OCI-LY7 (cell line): ENCODE measurements at regions not wholly inside any gene's neighbourhood (a gene's known extent, or its start where the extent isn't known, plus 50 kb on each side); places are given as distances from the start of the nearest gene placed in this dataset.
A peak's percentile ranks its signal among the peaks of the same experiment; 100 is the strongest.

Experiments
- BruUV-seq: library from RNA; stranded (reverse); fragments of 400-500 nt; replicated peaks from 2 replicates; lab custom pipeline; 2021; lab: Mats Ljungman, UMichigan
- CTCF ChIA-PET: fragments of 300-600 bp; sonication (Branson Sonifier 250); formaldehyde crosslinking; loops from one replicate; lab custom pipeline; 2022; ENCODE audit warnings: antibody characterized with exemption; ENCODE audit not compliant: unreplicated experiment; lab: Charles Lee
- POLR2A ChIA-PET: fragments of 300-600 bp; sonication (Branson Sonifier 250); formaldehyde crosslinking; loops from one replicate; lab custom pipeline; 2022; ENCODE audit warnings: antibody characterized with exemption; lab: Charles Lee
- DNase-seq: peaks from one replicate; pipeline ENCODE4 v3.0.0-alpha.2; 2015; ENCODE audit warnings: low spot score
- H2AFZ ChIP-seq: fragments of 200-600 bp; sonication (generic), shearing (Covaris generic); 2 replicates; pipeline ENCODE4 v1.6.1; 2014; ENCODE audit warnings: mild to moderate bottlenecking, antibody characterized with exemption, low read length, moderate library complexity
- H3K27ac ChIP-seq: fragments of 200-600 bp; sonication (generic); 2 replicates; pipeline ENCODE4 v1.5.1; 2014; ENCODE audit warnings: mixed run types, low read depth, mild to moderate bottlenecking, moderate library complexity, low read length, inconsistent platforms; ENCODE audit not compliant: poor library complexity, severe bottlenecking
- H3K36me3 ChIP-seq: fragments of 200-600 bp; sonication (generic); 2 replicates; pipeline ENCODE4 v1.6.1; 2014; ENCODE audit warnings: mild to moderate bottlenecking, antibody characterized with exemption, low read length, moderate library complexity, mixed read lengths; ENCODE audit not compliant: insufficient read depth
- H3K4me1 ChIP-seq: fragments of 200-600 bp; sonication (generic); 2 replicates; pipeline ENCODE4 v1.5.1; 2014; ENCODE audit warnings: mild to moderate bottlenecking, low read length; ENCODE audit not compliant: insufficient read depth, poor library complexity, severe bottlenecking
- H3K4me2 ChIP-seq: fragments of 200-600 bp; sonication (generic); 2 replicates; pipeline ENCODE4 v1.6.1; 2014; ENCODE audit warnings: mild to moderate bottlenecking, low read length
- H3K4me3 ChIP-seq: fragments of 200-600 bp; sonication (generic); 2 replicates; pipeline ENCODE4 v1.5.1; 2014; ENCODE audit warnings: mild to moderate bottlenecking, low read depth, low read length; ENCODE audit not compliant: poor library complexity, severe bottlenecking
- H3K79me2 ChIP-seq: fragments of 200-600 bp; sonication (generic); 2 replicates; pipeline ENCODE4 v1.6.1; 2016; ENCODE audit warnings: low read depth, mild to moderate bottlenecking, low read length, moderate library complexity, mixed read lengths; ENCODE audit not compliant: insufficient read depth
- H3K9me2 ChIP-seq: fragments of 200-600 bp; sonication (generic); 2 replicates; pipeline ENCODE4 v1.6.1; 2016; ENCODE audit warnings: mild to moderate bottlenecking, low read length, mixed read lengths; ENCODE audit not compliant: insufficient read depth
- H3K9me3 ChIP-seq: fragments of 200-600 bp; sonication (generic); 2 replicates; pipeline ENCODE4 v1.6.1; 2014; ENCODE audit warnings: mild to moderate bottlenecking, mixed run types, low read length, mixed read lengths
- H4K20me1 ChIP-seq: fragments of 200-600 bp; sonication (generic); 2 replicates; pipeline ENCODE4 v1.6.1; 2014; ENCODE audit warnings: mild to moderate bottlenecking, antibody characterized with exemption, low read length, moderate library complexity, mixed read lengths; ENCODE audit not compliant: insufficient read depth
- CTCF ChIP-seq: fragments of 200-600 bp; sonication (generic); conservative IDR thresholded peaks from 2 replicates; pipeline ENCODE4 v1.5.1; 2014; ENCODE audit warnings: mild to moderate bottlenecking, antibody characterized with exemption, low read length, moderate library complexity, mixed read lengths
- EZH2phosphoT487 ChIP-seq: fragments of 200-600 bp; sonication (generic); IDR thresholded peaks from 2 replicates; pipeline ENCODE4 v1.6.1; 2018; ENCODE audit warnings: low read depth, borderline replicate concordance, mild to moderate bottlenecking, mixed run types, antibody characterized with exemption, low read length, moderate library complexity, mixed read lengths
- intact Hi-C: fragments of 100-400 bp; cut with micrococcal nuclease; formaldehyde crosslinking; loops from one replicate; pipeline ENCODE4 v1.10.0; 2022; ENCODE audit not compliant: unreplicated experiment

GRCh38 chr2:16727256-16727655 is 61.6 kb upstream of the CYRIA start:
- POLR2A ChIA-PET, result interaction anchor here (1.3 kb wide), 1 partner anchor 47 kb away, joined by 3 read pairs; no protein-coding TSS in a partner anchor
- H3K9me3 ChIP-seq, result no peaks in the 10 kb centered on the region
- intact Hi-C loops, result no loop called here
- H3K4me3 ChIP-seq, result no peak overlapping the region
- DNase-seq, result no peak
- no peaks in the 10 kb centered on the region for H4K20me1 ChIP-seq
- no peaks in the 10 kb centered on the region for H3K9me2 ChIP-seq
- H3K27ac ChIP-seq, result no peak overlapping the region
- H3K36me3 ChIP-seq, result no peaks in the 10 kb centered on the region
- no TSS peak for BruUV-seq
- H2AFZ ChIP-seq, result no peak overlapping the region
- TF ChIP-seq CTCF (peak; percentile 38), EZH2phosphoT487 (no peak)
- no peak overlapping the region for H3K4me2 ChIP-seq
- H3K79me2 ChIP-seq, result no peaks in the 10 kb centered on the region
- H3K4me1 ChIP-seq, result peaks cover 16% of the 10 kb centered on the region
- CTCF ChIA-PET, result no interaction called here

- no peak for TF ChIP-seq EZH2phosphoT487
- no peak for TF ChIP-seq CTCF
- Histone ChIP-seq H3K4me2 (no peak overlapping the region), H3K4me3 (no peak overlapping the region), H3K36me3 (no peaks in the 10 kb centered on the region), H3K79me2 (no peaks in the 10 kb centered on the region), H4K20me1 (no peaks in the 10 kb centered on the region), H3K27ac (no peak overlapping the region), H3K9me3 (no peaks in the 10 kb centered on the region), H2AFZ (no peak overlapping the region), H3K9me2 (no peaks in the 10 kb centered on the region), H3K4me1 (peaks cover 16% of the 10 kb centered on the region)
- intact Hi-C loops, result no loop called here
- ChIA-PET POLR2A (interaction anchor here (1.0 to 1.5 kb wide), 3 partner anchors 9 to 95 kb away, joined by 3 to 4 read pairs (median 3); no protein-coding TSS in a partner anchor), CTCF (no interaction called here)
- DNase-seq, result no peak
- BruUV-seq, result no TSS peak
Measured at GRCh38 chr2:16726577-16726976, 60.9 kb upstream of the CYRIA start.

- Histone ChIP-seq H3K79me2 (no peaks in the 10 kb centered on the region), H4K20me1 (no peaks in the 10 kb centered on the region), H3K4me3 (no peak overlapping the region), H3K9me3 (no peaks in the 10 kb centered on the region), H3K27ac (no peak overlapping the region), H3K4me1 (peaks cover 16% of the 10 kb centered on the region), H3K9me2 (no peaks in the 10 kb centered on the region), H3K4me2 (no peak overlapping the region), H3K36me3 (no peaks in the 10 kb centered on the region), H2AFZ (no peak overlapping the region)
- intact Hi-C loops, result no loop called here
- no peak for DNase-seq
- POLR2A ChIA-PET, result interaction anchor here (1.0 to 1.5 kb wide), 3 partner anchors 9 to 95 kb away, joined by 3 to 4 read pairs (median 3); no protein-coding TSS in a partner anchor
- CTCF ChIA-PET, result no interaction called here
- no TSS peak for BruUV-seq
- TF ChIP-seq CTCF, result no peak
- no peak for TF ChIP-seq EZH2phosphoT487
Measured at GRCh38 chr2:16726147-16726546, 60.5 kb upstream of the CYRIA start.
